Astrocyte of the cerebellum (primary cell): ENCODE measurements at regions not wholly inside any gene's neighbourhood (a gene's known extent, or its start where the extent isn't known, plus 50 kb on each side); places are given as distances from the start of the nearest gene placed in this dataset.
"Not testable (repeated sequence)": the region's sequence is repeated elsewhere in the genome, so short reads cannot be mapped to it uniquely, and the experiment has no call there.

Experiments used
- DNase-seq: peaks from one replicate; pipeline ENCODE4 v3.0.0-alpha.2; 2011; ENCODE audit warnings: low read depth
- H3K4me3 ChIP-seq: 2 replicates; pipeline ENCODE4 v1.5.1; 2011; ENCODE audit warnings: mild to moderate bottlenecking, low read depth, low read length, moderate library complexity
- CTCF ChIP-seq: IDR thresholded peaks from 2 replicates; pipeline ENCODE4 v1.5.1; 2012; ENCODE audit warnings: low read length, low read depth, moderate library complexity, mild to moderate bottlenecking; ENCODE audit errors: missing control alignments
- in situ Hi-C: cut with HindIII; loops from 2 replicates; pipeline ENCODE4 v1.10.0; 2017; ENCODE audit warnings: low sequenced_read_pairs

- DNase-seq, result no peak
- no peak for TF ChIP-seq CTCF
- in situ Hi-C loops, result no loop called here
Measured at GRCh38 chr3:26029321-26029720, 239.4 kb downstream of the OXSM start.

GRCh38 chr3:26042126-26042525 is 252.2 kb downstream of the OXSM start:
- in situ Hi-C loops, H3K4me3 ChIP-seq, DNase-seq: not testable (repeated sequence)

More at GRCh38 chr3:26029321-26029720, 239.4 kb downstream of the OXSM start:
- no peak overlapping the region for H3K4me3 ChIP-seq

GRCh38 chr3:26049951-26050350 is 260.1 kb downstream of the OXSM start:
- H3K4me3 ChIP-seq, result no peak overlapping the region
- in situ Hi-C loops, result no loop called here
- no peak for TF ChIP-seq CTCF
- no peak for DNase-seq

- in situ Hi-C loops, result no loop called here
- no peak for DNase-seq
- TF ChIP-seq CTCF, result no peak
- H3K4me3 ChIP-seq, result no peak overlapping the region
Measured at GRCh38 chr3:26050776-26051175, 260.9 kb downstream of the OXSM start.

GRCh38 chr3:26058901-26059321 is 269.0 kb downstream of the OXSM start:
- in situ Hi-C loops, result no loop called here
- no peak overlapping the region for H3K4me3 ChIP-seq
- no peak for TF ChIP-seq CTCF
- no peak for DNase-seq

- in situ Hi-C loops, result no loop called here
- no peak overlapping the region for H3K4me3 ChIP-seq
- no peak for DNase-seq
- no peak for TF ChIP-seq CTCF
Measured at GRCh38 chr3:26061947-26062346, 272.1 kb downstream of the OXSM start.

GRCh38 chr3:26064297-26064696 is 274.4 kb downstream of the OXSM start:
- no peak for DNase-seq
- TF ChIP-seq CTCF, result no peak
- in situ Hi-C loops, result no loop called here

More at GRCh38 chr3:26064297-26064696, 274.4 kb downstream of the OXSM start:
- no peak overlapping the region for H3K4me3 ChIP-seq
